ENCODE measurements at regions not wholly inside any gene's neighbourhood (a gene's known extent, or its start where the extent isn't known, plus 50 kb on each side); places are given as distances from the start of the nearest gene placed in this dataset.
"Not testable (repeated sequence)": the region's sequence is repeated elsewhere in the genome, so short reads cannot be mapped to it uniquely, and the experiment has no call there.

GRCh38 chr14:28382444-28383190, 384.0 kb upstream of the FOXG1 start:
- DNase-seq: no peak

- DNase-seq: no peak
Observed at GRCh38 chr14:28398506-28398905, 368.1 kb upstream of the FOXG1 start.

GRCh38 chr14:28401705-28402104, 364.9 kb upstream of the FOXG1 start:
- DNase-seq: not testable (repeated sequence)

- no peak for DNase-seq
Observed at GRCh38 chr14:28406196-28406595, 360.4 kb upstream of the FOXG1 start.

- no peak for DNase-seq
Observed at GRCh38 chr14:28407031-28407825, 359.4 kb upstream of the FOXG1 start.

GRCh38 chr14:28407996-28408395, 358.6 kb upstream of the FOXG1 start:
- DNase-seq: no peak

GRCh38 chr14:28412077-28412476, 354.5 kb upstream of the FOXG1 start:
- no peak for DNase-seq

- no peak for DNase-seq
Observed at GRCh38 chr14:28426960-28427359, 339.6 kb upstream of the FOXG1 start.

- no peak for DNase-seq
Observed at GRCh38 chr14:28436821-28437220, 329.8 kb upstream of the FOXG1 start.

GRCh38 chr14:28461389-28461788, 305.2 kb upstream of the FOXG1 start:
- DNase-seq: no peak

- DNase-seq: no peak
Observed at GRCh38 chr14:28467611-28468010, 299.0 kb upstream of the FOXG1 start.

- no peak for DNase-seq
Observed at GRCh38 chr14:28468191-28469151, 298.1 kb upstream of the FOXG1 start.

- no peak for DNase-seq
Observed at GRCh38 chr14:28482251-28483040, 284.1 kb upstream of the FOXG1 start.

- no peak for DNase-seq
Observed at GRCh38 chr14:28483506-28483905, 283.1 kb upstream of the FOXG1 start.

- DNase-seq: no peak
Observed at GRCh38 chr14:28488684-28489083, 277.9 kb upstream of the FOXG1 start.

GRCh38 chr14:28493516-28493915, 273.1 kb upstream of the FOXG1 start:
- no peak for DNase-seq

GRCh38 chr14:28494196-28494595, 272.4 kb upstream of the FOXG1 start:
- no peak for DNase-seq

- no peak for DNase-seq
Observed at GRCh38 chr14:28496364-28496763, 270.2 kb upstream of the FOXG1 start.

GRCh38 chr14:28502517-28502916, 264.1 kb upstream of the FOXG1 start:
- DNase-seq: no peak

- DNase-seq: no peak
Observed at GRCh38 chr14:28515571-28515970, 251.0 kb upstream of the FOXG1 start.

- no peak for DNase-seq
Observed at GRCh38 chr14:28536889-28537288, 229.7 kb upstream of the FOXG1 start.

- no peak for DNase-seq
Observed at GRCh38 chr14:28542040-28542439, 224.5 kb upstream of the FOXG1 start.
